ENCODE measurements at regions not wholly inside any gene's neighbourhood (a gene's known extent, or its start where the extent isn't known, plus 50 kb on each side); places are given as distances from the start of the nearest gene placed in this dataset.

- Histone ChIP-seq H3K23me2 (ENCODE audit: insufficient read length, low read depth, low read length, poor library complexity, severe bottlenecking) (no peaks in the 10 kb centered on the region), H4K5ac (ENCODE audit: insufficient read length, low read depth, low read length) (no peak overlapping the region), H3K27me3 (ENCODE audit: insufficient read depth, low read length) (no peaks in the 10 kb centered on the region), H3T11ph (ENCODE audit: low read length) (no peak overlapping the region), H3K27ac (ENCODE audit: insufficient read length, low read depth, low read length) (no peak overlapping the region), H2BK15ac (ENCODE audit: low read depth, low read length) (no peak overlapping the region), H3K56ac (ENCODE audit: insufficient read length, low read depth, low read length) (no peak overlapping the region), H2BK120ac (ENCODE audit: low read depth, low read length, poor library complexity, severe bottlenecking) (no peak overlapping the region), H3K23ac (ENCODE audit: insufficient read length, low read depth, low read length) (no peak overlapping the region), H2AK5ac (ENCODE audit: insufficient read length, low read length) (no peak overlapping the region), H2BK12ac (ENCODE audit: insufficient read length, low read depth, low read length) (no peak overlapping the region), H2AFZ (ENCODE audit: low read length) (no peak overlapping the region), H3K79me1 (ENCODE audit: insufficient read depth, low read depth, low read length, poor library complexity, severe bottlenecking) (no peaks in the 10 kb centered on the region), H4K8ac (replicated peaks; ENCODE audit: insufficient read length, low read depth, low read length) (no peak overlapping the region), H2BK5ac (ENCODE audit: insufficient read length, low read length) (no peak overlapping the region), H3K4me1 (ENCODE audit: insufficient read depth, low read length) (no peaks in the 10 kb centered on the region), H3K18ac (ENCODE audit: insufficient read length, low read depth, low read length) (no peak overlapping the region), H4K91ac (ENCODE audit: insufficient read length, low read depth, low read length) (no peak overlapping the region), H3K9me3 (ENCODE audit: control insufficient read depth, low read depth, low read length) (no peaks in the 10 kb centered on the region), H3K9ac (ENCODE audit: extremely low read depth, insufficient read length, low read length) (no peak overlapping the region), H3K79me2 (ENCODE audit: insufficient read depth, low read length) (no peaks in the 10 kb centered on the region), H3K14ac (ENCODE audit: insufficient read depth, low read length) (no peak overlapping the region), H2BK20ac (ENCODE audit: low read depth, low read length, poor library complexity, severe bottlenecking) (no peak overlapping the region), H4K20me1 (ENCODE audit: control insufficient read depth, insufficient read depth, insufficient read length) (no peaks in the 10 kb centered on the region), H3K4me2 (ENCODE audit: insufficient read depth, insufficient read length, low read length) (no peak overlapping the region), H3K4ac (ENCODE audit: low read depth, low read length) (no peak overlapping the region)
- H3K4me3 Mint-ChIP-seq = no peak overlapping the region
- WGBS (ENCODE audit: extremely low coverage, insufficient read length, low lambda C conversion rate) = no CpG with 5 or more reads among the region's 3 CpGs
- no peaks in the 10 kb centered on the region for H3K9me3 Mint-ChIP-seq
- no peak for TF ChIP-seq CTCF (conservative IDR thresholded peaks at IDR 0.05)
- DNase-seq = no peak
- peaks cover 1% of the 10 kb centered on the region; the same call in 1 of the 2 replicates for H3K27me3 Mint-ChIP-seq (ENCODE audit: low read depth)
- no peaks in the 10 kb centered on the region for H3K36me3 Mint-ChIP-seq (ENCODE audit: insufficient read depth in 1 of 3, low read depth in 3 of 3)
- H3K27ac Mint-ChIP-seq = no peak overlapping the region
- no peaks in the 10 kb centered on the region for H3K4me1 Mint-ChIP-seq
Measured at GRCh38 chr3:44092497-44092896, 149.2 kb upstream of the TOPAZ1 start.

Data from H9 (cell line).